SJSA1 (cell line): ENCODE measurements at regions not wholly inside any gene's neighbourhood (a gene's known extent, or its start where the extent isn't known, plus 50 kb on each side); places are given as distances from the start of the nearest gene placed in this dataset.

ENCODE experiments used
- DNase-seq, 2 experiments: peaks; one replicate each; pipeline ENCODE4 v3.0.0-alpha.2; 2015 to 2020; ENCODE audit warnings: low spot score in 2 of 2, low read depth in 1 of 2
- H3K27ac ChIP-seq: fragments of 250-450 bp; sonication (Bioruptor Pico); 2 replicates; pipeline ENCODE4 v1.5.1; 2020; ENCODE audit warnings: mild to moderate bottlenecking, moderate library complexity
- H3K27me3 ChIP-seq: fragments of 250-450 bp; sonication (Bioruptor Pico); replicated peaks from 2 replicates; pipeline ENCODE4 v1.5.1; 2020; ENCODE audit warnings: mild to moderate bottlenecking, moderate library complexity
- H3K36me3 ChIP-seq: fragments of 250-450 bp; sonication (Bioruptor Pico); 2 replicates; pipeline ENCODE4 v1.5.1; 2020; ENCODE audit warnings: mild to moderate bottlenecking
- H3K4me1 ChIP-seq: fragments of 250-450 bp; sonication (Bioruptor Pico); replicated peaks from 2 replicates; pipeline ENCODE4 v1.6.1; 2021; ENCODE audit warnings: mild to moderate bottlenecking
- H3K4me3 ChIP-seq: fragments of 250-450 bp; sonication (Bioruptor Pico); 2 replicates; pipeline ENCODE4 v1.5.1; 2020; ENCODE audit warnings: mild to moderate bottlenecking
- H3K9me3 ChIP-seq: fragments of 250-450 bp; sonication (Bioruptor Pico); replicated peaks from 2 replicates; pipeline ENCODE4 v1.5.1; 2020; ENCODE audit warnings: mild to moderate bottlenecking

GRCh38 chr1:94629259-94630181 lies 88.0 kb upstream of the F3 start:
- Histone ChIP-seq H3K36me3 (no peaks in the 10 kb centered on the region), H3K4me1 (peaks cover 16% of the 10 kb centered on the region), H3K27me3 (no peaks in the 10 kb centered on the region), H3K4me3 (no peak overlapping the region), H3K9me3 (no peaks in the 10 kb centered on the region), H3K27ac (no peak overlapping the region)
- no peak for DNase-seq

- Histone ChIP-seq H3K4me3 (no peak overlapping the region), H3K27me3 (no peaks in the 10 kb centered on the region), H3K9me3 (no peaks in the 10 kb centered on the region), H3K27ac (no peak overlapping the region), H3K4me1 (peaks cover 17% of the 10 kb centered on the region), H3K36me3 (0 out of 2 replicates have a peak, but pooled peaks cover 3% of the 10 kb centered on the region)
- DNase-seq, result no peak
Observed at GRCh38 chr1:94628499-94628843, 86.9 kb upstream of the F3 start.

GRCh38 chr1:94627771-94628498 lies 86.4 kb upstream of the F3 start:
- Histone ChIP-seq H3K4me1 (peaks cover 17% of the 10 kb centered on the region), H3K27ac (no peak overlapping the region), H3K36me3 (0 out of 2 replicates have a peak, but pooled peaks cover 3% of the 10 kb centered on the region), H3K27me3 (no peaks in the 10 kb centered on the region), H3K9me3 (no peaks in the 10 kb centered on the region), H3K4me3 (no peak overlapping the region)
- no peak for DNase-seq

GRCh38 chr1:94624203-94624602 lies 82.6 kb upstream of the F3 start:
- H3K27ac ChIP-seq, result peak overlapping the region; percentile 92
- H3K36me3 ChIP-seq, result peaks cover 7% of the 10 kb centered on the region; the same call in 1 of the 2 replicates
- H3K9me3 ChIP-seq, result no peaks in the 10 kb centered on the region
- no peak overlapping the region for H3K4me3 ChIP-seq
- H3K27me3 ChIP-seq, result no peaks in the 10 kb centered on the region
- no peak for DNase-seq
- H3K4me1 ChIP-seq, result peaks cover 48% of the 10 kb centered on the region

GRCh38 chr1:94623560-94624148 lies 82.1 kb upstream of the F3 start:
- Histone ChIP-seq H3K9me3 (no peaks in the 10 kb centered on the region), H3K27me3 (no peaks in the 10 kb centered on the region), H3K4me3 (no peak overlapping the region), H3K4me1 (peaks cover 48% of the 10 kb centered on the region), H3K27ac (peak overlapping the region; percentile 92), H3K36me3 (peaks cover 7% of the 10 kb centered on the region; the same call in 1 of the 2 replicates)
- peak; percentile 78 to 82 for DNase-seq

GRCh38 chr1:94622757-94623156 lies 81.2 kb upstream of the F3 start:
- no peaks in the 10 kb centered on the region for H3K27me3 ChIP-seq
- peak overlapping the region; percentile 92 for H3K27ac ChIP-seq
- H3K4me3 ChIP-seq, result no peak overlapping the region
- peaks cover 7% of the 10 kb centered on the region; the same call in 1 of the 2 replicates for H3K36me3 ChIP-seq
- peaks cover 52% of the 10 kb centered on the region for H3K4me1 ChIP-seq
- H3K9me3 ChIP-seq, result peaks cover 6% of the 10 kb centered on the region
- peak; percentile 87 to 95 for DNase-seq

- Histone ChIP-seq H3K27me3 (no peaks in the 10 kb centered on the region), H3K4me3 (no peak overlapping the region), H3K9me3 (peaks cover 6% of the 10 kb centered on the region), H3K4me1 (peaks cover 61% of the 10 kb centered on the region), H3K27ac (peak overlapping the region; percentile 92), H3K36me3 (peaks cover 7% of the 10 kb centered on the region; the same call in 1 of the 2 replicates)
- no peak for DNase-seq
Observed at GRCh38 chr1:94621802-94622201, 80.2 kb upstream of the F3 start.

- peaks cover 6% of the 10 kb centered on the region for H3K9me3 ChIP-seq
- H3K4me3 ChIP-seq, result no peak overlapping the region
- peaks cover 7% of the 10 kb centered on the region; the same call in 1 of the 2 replicates for H3K36me3 ChIP-seq
- H3K27ac ChIP-seq, result peak overlapping the region; percentile 92
- no peak for DNase-seq
- peaks cover 65% of the 10 kb centered on the region for H3K4me1 ChIP-seq
- H3K27me3 ChIP-seq, result no peaks in the 10 kb centered on the region
Observed at GRCh38 chr1:94621395-94621794, 79.8 kb upstream of the F3 start.

GRCh38 chr1:94620345-94621031 lies 78.9 kb upstream of the F3 start:
- H3K4me3 ChIP-seq, result no peak overlapping the region
- H3K9me3 ChIP-seq, result peaks cover 6% of the 10 kb centered on the region
- peaks cover 74% of the 10 kb centered on the region for H3K4me1 ChIP-seq
- peaks cover 7% of the 10 kb centered on the region; the same call in 1 of the 2 replicates for H3K36me3 ChIP-seq
- no peaks in the 10 kb centered on the region for H3K27me3 ChIP-seq
- DNase-seq, result no peak
- no peak overlapping the region; the same call in 1 of the 2 replicates for H3K27ac ChIP-seq

GRCh38 chr1:94619731-94620130 lies 78.2 kb upstream of the F3 start:
- DNase-seq, result no peak
- peaks cover 74% of the 10 kb centered on the region for H3K4me1 ChIP-seq

GRCh38 chr1:94617957-94618739 lies 76.6 kb upstream of the F3 start:
- Histone ChIP-seq H3K27me3 (no peaks in the 10 kb centered on the region), H3K9me3 (peaks cover 6% of the 10 kb centered on the region), H3K27ac (peak overlapping the region; percentile 52), H3K36me3 (peaks cover 4% of the 10 kb centered on the region; the same call in 1 of the 2 replicates), H3K4me3 (no peak overlapping the region), H3K4me1 (peaks cover 62% of the 10 kb centered on the region)
- no peak for DNase-seq

More at GRCh38 chr1:94619731-94620130, 78.2 kb upstream of the F3 start:
- Histone ChIP-seq H3K9me3 (peaks cover 6% of the 10 kb centered on the region), H3K36me3 (peaks cover 7% of the 10 kb centered on the region; the same call in 1 of the 2 replicates), H3K27ac (no peak overlapping the region; the same call in 1 of the 2 replicates), H3K27me3 (no peaks in the 10 kb centered on the region), H3K4me3 (no peak overlapping the region)

GRCh38 chr1:94617134-94617805 lies 75.7 kb upstream of the F3 start:
- no peak overlapping the region for H3K4me3 ChIP-seq
- peaks cover 3% of the 10 kb centered on the region; the same call in 1 of the 2 replicates for H3K36me3 ChIP-seq
- DNase-seq, result peak; percentile 53 to 69
- peaks cover 59% of the 10 kb centered on the region for H3K4me1 ChIP-seq
- peak overlapping the region; percentile 52 for H3K27ac ChIP-seq
- H3K9me3 ChIP-seq, result peaks cover 6% of the 10 kb centered on the region
- H3K27me3 ChIP-seq, result no peaks in the 10 kb centered on the region
